HEK293 (cell line): ENCODE measurements at regions not wholly inside any gene's neighbourhood (a gene's known extent, or its start where the extent isn't known, plus 50 kb on each side); places are given as distances from the start of the nearest gene placed in this dataset.

ENCODE experiments used
- CTCF ChIA-PET: fragments of 350-600 bp; formaldehyde crosslinking; extraction: SDS; loops from one replicate; lab custom pipeline; 2021; ENCODE audit warnings: antibody characterized with exemption; lab: Yijun Ruan, JAX
- POLR2A ChIA-PET: fragments of 300-600 bp; formaldehyde crosslinking; extraction: SDS; loops from one replicate; lab custom pipeline; 2020; ENCODE audit warnings: antibody characterized with exemption, inconsistent platforms; lab: Yijun Ruan, JAX
- H3K27ac ChIP-seq: fragments of 200-500 bp; sonication (Bioruptor generic); 2 replicates; pipeline ENCODE4 v1.5.1; 2014; ENCODE audit warnings: low read depth, low read length, control low read depth, inconsistent platforms; ENCODE audit errors: extremely low read depth
- H3K36me3 ChIP-seq, 2 experiments: fragments of 200-500 bp in 1 of 2; sonication (Bioruptor generic) in 1 of 2; 1 replicate in 1 of 2; 2 replicates in 1 of 2; pipeline ENCODE4 v1.5.1; 2014 to 2017; ENCODE audit warnings: inconsistent platforms in 2 of 2, low read length in 2 of 2; ENCODE audit not compliant: control insufficient read depth in 2 of 2, insufficient read depth in 1 of 2
- H3K4me1 ChIP-seq: fragments of 200-500 bp; sonication (Bioruptor generic); 2 replicates; pipeline ENCODE4 v1.5.1; 2014; ENCODE audit warnings: mild to moderate bottlenecking, low read length, inconsistent platforms; ENCODE audit not compliant: control insufficient read depth, insufficient read depth
- H3K4me3 ChIP-seq: 2 replicates; pipeline ENCODE4 v1.5.1; 2011; ENCODE audit warnings: low read depth, mild to moderate bottlenecking, control low read depth, low read length, moderate library complexity
- H3K9me3 ChIP-seq: fragments of 200-500 bp; sonication (Bioruptor generic); 2 replicates; pipeline ENCODE4 v1.5.1; 2014; ENCODE audit warnings: low read depth, low read length, inconsistent platforms; ENCODE audit not compliant: control insufficient read depth, insufficient read depth
- GFI1B ChIP-seq: fragments of 450-650 bp; formaldehyde crosslinking; IDR thresholded peaks from 2 replicates; pipeline ENCODE4 v1.5.1; 2016; ENCODE audit warnings: missing biosample characterization, missing genetic modification characterization
- MEIS1 ChIP-seq: sonication (generic); formaldehyde crosslinking; IDR thresholded peaks from 2 replicates; pipeline ENCODE4 v1.8.1; 2022; ENCODE audit warnings: missing genetic modification reagents, mild to moderate bottlenecking, borderline replicate concordance
- MYNN ChIP-seq: fragments of 450-650 bp; formaldehyde crosslinking; IDR thresholded peaks from 2 replicates; pipeline ENCODE4 v1.5.1; 2016; ENCODE audit warnings: missing biosample characterization, missing genetic modification characterization, borderline replicate concordance
- SP7 ChIP-seq: fragments of 450-650 bp; formaldehyde crosslinking; IDR thresholded peaks from 2 replicates; pipeline ENCODE4 v1.5.1; 2016; ENCODE audit warnings: missing biosample characterization, missing genetic modification characterization
- WT1 ChIP-seq: fragments of 450-650 bp; formaldehyde crosslinking; IDR thresholded peaks from 2 replicates; pipeline ENCODE4 v1.5.1; 2016; ENCODE audit warnings: missing biosample characterization, missing genetic modification characterization
- YY2 ChIP-seq: fragments of 450-650 bp; formaldehyde crosslinking; IDR thresholded peaks from 2 replicates; pipeline ENCODE4 v1.5.1; 2016; ENCODE audit warnings: missing biosample characterization, missing genetic modification characterization
- ZBTB48 ChIP-seq: fragments of 450-650 bp; formaldehyde crosslinking; IDR thresholded peaks from 2 replicates; pipeline ENCODE4 v1.5.1; 2016; ENCODE audit warnings: missing biosample characterization, missing genetic modification characterization
- ZIC2 ChIP-seq: fragments of 450-650 bp; formaldehyde crosslinking; IDR thresholded peaks from 2 replicates; pipeline ENCODE4 v1.5.1; 2016; ENCODE audit warnings: missing biosample characterization, missing genetic modification characterization
- ZNF266 ChIP-seq: fragments of 450-650 bp; formaldehyde crosslinking; IDR thresholded peaks from 2 replicates; pipeline ENCODE4 v1.5.1; 2016; ENCODE audit warnings: missing biosample characterization, missing genetic modification characterization, low read depth
- ZNF529 ChIP-seq: fragments of 450-650 bp; formaldehyde crosslinking; IDR thresholded peaks from 2 replicates; pipeline ENCODE4 v1.5.1; 2017; ENCODE audit warnings: missing genetic modification characterization, missing biosample characterization; ENCODE audit not compliant: insufficient replicate concordance
- ZNF555 ChIP-seq: fragments of 450-650 bp; formaldehyde crosslinking; conservative IDR thresholded peaks from 2 replicates; pipeline ENCODE4 v1.5.1; 2017; ENCODE audit warnings: missing biosample characterization, mild to moderate bottlenecking, missing genetic modification characterization, inconsistent platforms
- ZNF560 ChIP-seq: fragments of 450-650 bp; formaldehyde crosslinking; IDR thresholded peaks from 2 replicates; pipeline ENCODE4 v1.5.1; 2017; ENCODE audit warnings: missing biosample characterization, missing genetic modification characterization, borderline replicate concordance
- ZNF624 ChIP-seq: fragments of 450-650 bp; formaldehyde crosslinking; IDR thresholded peaks from 2 replicates; pipeline ENCODE4 v1.5.1; 2017; ENCODE audit warnings: missing biosample characterization, missing genetic modification characterization
- ZNF660 ChIP-seq: fragments of 450-650 bp; IDR thresholded peaks from 2 replicates; pipeline ENCODE4 v1.5.1; 2018; ENCODE audit warnings: missing biosample characterization, mild to moderate bottlenecking, missing genetic modification characterization
- ZNF707 ChIP-seq: fragments of 450-650 bp; formaldehyde crosslinking; IDR thresholded peaks from 2 replicates; pipeline ENCODE4 v1.5.1; 2016; ENCODE audit warnings: missing biosample characterization, missing genetic modification characterization
- ZNF76 ChIP-seq: fragments of 450-650 bp; formaldehyde crosslinking; IDR thresholded peaks from 2 replicates; pipeline ENCODE4; 2016; ENCODE audit warnings: low read depth, missing biosample characterization, missing genetic modification characterization, borderline replicate concordance
- ZNF785 ChIP-seq: fragments of 450-650 bp; formaldehyde crosslinking; IDR thresholded peaks from 2 replicates; pipeline ENCODE4 v1.5.1; 2016; ENCODE audit warnings: missing biosample characterization, missing genetic modification characterization
- ZNF791 ChIP-seq: fragments of 450-650 bp; formaldehyde crosslinking; IDR thresholded peaks from 2 replicates; pipeline ENCODE4 v1.5.1; 2016; ENCODE audit warnings: missing biosample characterization, missing genetic modification characterization
- TF ChIP-seq, protein P1 (sequence below): fragments of 450-650 bp; formaldehyde crosslinking; IDR thresholded peaks from 2 replicates; pipeline ENCODE4 v1.5.1; 2016; ENCODE audit warnings: missing biosample characterization, missing genetic modification characterization
- TF ChIP-seq, protein P2 (sequence below): fragments of 450-650 bp; formaldehyde crosslinking; IDR thresholded peaks from 2 replicates; pipeline ENCODE4 v1.5.1; 2016; ENCODE audit warnings: missing biosample characterization, missing genetic modification characterization
- TF ChIP-seq, protein P3 (sequence below): fragments of 450-650 bp; formaldehyde crosslinking; IDR thresholded peaks from 2 replicates; pipeline ENCODE4 v1.5.0; 2017; ENCODE audit warnings: missing biosample characterization, missing genetic modification characterization, borderline replicate concordance
- TF ChIP-seq, protein P4 (sequence below): fragments of 450-650 bp; formaldehyde crosslinking; IDR thresholded peaks from 2 replicates; pipeline ENCODE4 v1.5.1; 2017; ENCODE audit warnings: missing biosample characterization, missing genetic modification characterization
- TF ChIP-seq, protein P5 (sequence below): fragments of 450-650 bp; formaldehyde crosslinking; IDR thresholded peaks from 2 replicates; pipeline ENCODE4 v1.5.1; 2016; ENCODE audit warnings: missing biosample characterization, missing genetic modification characterization
- TF ChIP-seq, protein P6 (sequence below): fragments of 450-650 bp; formaldehyde crosslinking; IDR thresholded peaks from 2 replicates; pipeline ENCODE4 v1.5.1; 2016; ENCODE audit warnings: missing biosample characterization, missing genetic modification characterization

DNA sequence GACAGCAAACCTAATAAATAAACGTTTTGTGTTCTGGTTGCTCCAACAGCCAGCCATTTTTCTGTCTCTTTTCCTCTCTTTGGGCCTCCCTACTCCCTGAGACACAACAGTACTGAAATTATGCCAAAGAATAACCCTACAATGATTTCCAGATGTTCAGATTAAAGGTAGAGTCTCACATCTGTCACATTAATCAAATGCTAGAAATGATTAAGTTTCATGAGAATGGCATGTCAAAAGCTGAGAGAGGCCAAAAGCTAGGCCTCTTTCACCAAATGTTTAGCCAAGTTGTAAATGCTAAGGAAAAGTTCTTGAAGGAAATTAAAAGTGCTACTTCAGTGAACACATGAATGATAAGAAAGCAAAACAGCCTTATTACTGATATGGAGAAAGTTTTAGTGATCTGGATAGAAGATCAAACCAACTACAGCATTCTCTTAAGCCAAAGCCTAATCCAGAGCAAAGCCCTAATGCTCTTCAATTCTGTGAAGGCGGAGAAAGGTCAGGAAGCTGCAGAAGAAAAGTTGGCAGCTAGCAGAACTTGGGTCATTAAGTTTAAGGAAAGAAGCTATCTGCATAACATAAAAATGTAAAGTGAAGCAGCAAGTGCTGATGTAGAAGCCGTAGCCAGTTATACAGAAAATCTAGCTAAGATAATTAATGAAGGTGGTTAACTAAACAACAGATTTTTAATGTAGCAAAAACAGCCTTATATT lies 182.1 kb upstream of the NUDT6 start:
- TF ChIP-seq ZNF560 (tag by site-specific recombination) = no peak
- TF ChIP-seq ZNF791 (tag by site-specific recombination) = no peak
- TF ChIP-seq, protein P1, sequence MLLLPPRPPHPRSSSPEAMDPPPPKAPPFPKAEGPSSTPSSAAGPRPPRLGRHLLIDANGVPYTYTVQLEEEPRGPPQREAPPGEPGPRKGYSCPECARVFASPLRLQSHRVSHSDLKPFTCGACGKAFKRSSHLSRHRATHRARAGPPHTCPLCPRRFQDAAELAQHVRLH = no peak
- no peak for TF ChIP-seq ZBTB48
- TF ChIP-seq ZNF624 (tag by site-specific recombination) = no peak
- TF ChIP-seq, protein P2, sequence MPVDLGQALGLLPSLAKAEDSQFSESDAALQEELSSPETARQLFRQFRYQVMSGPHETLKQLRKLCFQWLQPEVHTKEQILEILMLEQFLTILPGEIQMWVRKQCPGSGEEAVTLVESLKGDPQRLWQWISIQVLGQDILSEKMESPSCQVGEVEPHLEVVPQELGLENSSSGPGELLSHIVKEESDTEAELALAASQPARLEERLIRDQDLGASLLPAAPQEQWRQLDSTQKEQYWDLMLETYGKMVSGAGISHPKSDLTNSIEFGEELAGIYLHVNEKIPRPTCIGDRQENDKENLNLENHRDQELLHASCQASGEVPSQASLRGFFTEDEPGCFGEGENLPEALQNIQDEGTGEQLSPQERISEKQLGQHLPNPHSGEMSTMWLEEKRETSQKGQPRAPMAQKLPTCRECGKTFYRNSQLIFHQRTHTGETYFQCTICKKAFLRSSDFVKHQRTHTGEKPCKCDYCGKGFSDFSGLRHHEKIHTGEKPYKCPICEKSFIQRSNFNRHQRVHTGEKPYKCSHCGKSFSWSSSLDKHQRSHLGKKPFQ = no peak
- no peak for TF ChIP-seq ZNF707
- TF ChIP-seq, protein P3, sequence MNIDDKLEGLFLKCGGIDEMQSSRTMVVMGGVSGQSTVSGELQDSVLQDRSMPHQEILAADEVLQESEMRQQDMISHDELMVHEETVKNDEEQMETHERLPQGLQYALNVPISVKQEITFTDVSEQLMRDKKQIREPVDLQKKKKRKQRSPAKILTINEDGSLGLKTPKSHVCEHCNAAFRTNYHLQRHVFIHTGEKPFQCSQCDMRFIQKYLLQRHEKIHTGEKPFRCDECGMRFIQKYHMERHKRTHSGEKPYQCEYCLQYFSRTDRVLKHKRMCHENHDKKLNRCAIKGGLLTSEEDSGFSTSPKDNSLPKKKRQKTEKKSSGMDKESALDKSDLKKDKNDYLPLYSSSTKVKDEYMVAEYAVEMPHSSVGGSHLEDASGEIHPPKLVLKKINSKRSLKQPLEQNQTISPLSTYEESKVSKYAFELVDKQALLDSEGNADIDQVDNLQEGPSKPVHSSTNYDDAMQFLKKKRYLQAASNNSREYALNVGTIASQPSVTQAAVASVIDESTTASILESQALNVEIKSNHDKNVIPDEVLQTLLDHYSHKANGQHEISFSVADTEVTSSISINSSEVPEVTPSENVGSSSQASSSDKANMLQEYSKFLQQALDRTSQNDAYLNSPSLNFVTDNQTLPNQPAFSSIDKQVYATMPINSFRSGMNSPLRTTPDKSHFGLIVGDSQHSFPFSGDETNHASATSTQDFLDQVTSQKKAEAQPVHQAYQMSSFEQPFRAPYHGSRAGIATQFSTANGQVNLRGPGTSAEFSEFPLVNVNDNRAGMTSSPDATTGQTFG (tag by site-specific recombination) = no peak
- TF ChIP-seq SP7 = no peak
- no peak for TF ChIP-seq ZNF660 (tag by site-specific recombination)
- TF ChIP-seq ZIC2 (tag by site-specific recombination) = no peak
- TF ChIP-seq ZNF266 (tag by site-specific recombination) = no peak
- no peak for TF ChIP-seq ZNF555 (tag by site-specific recombination)
- TF ChIP-seq ZNF785 = no peak
- CTCF ChIA-PET = interaction anchor here (0.6 kb wide), 1 partner anchor 256 kb away, joined by 3 read pairs; no protein-coding TSS in a partner anchor
- Histone ChIP-seq H3K9me3 (no peaks in the 10 kb centered on the region), H3K4me3 (no peak overlapping the region), H3K27ac (no peak overlapping the region), H3K36me3 (peaks cover 0 to 5% of the 10 kb centered on the region in 2 experiments; a peak in 1 of 3 replicates), H3K4me1 (no peaks in the 10 kb centered on the region)
- POLR2A ChIA-PET = interaction anchor here (0.6 kb wide), 1 partner anchor 217 kb away, joined by 3 read pairs; no protein-coding TSS in a partner anchor

DNA sequence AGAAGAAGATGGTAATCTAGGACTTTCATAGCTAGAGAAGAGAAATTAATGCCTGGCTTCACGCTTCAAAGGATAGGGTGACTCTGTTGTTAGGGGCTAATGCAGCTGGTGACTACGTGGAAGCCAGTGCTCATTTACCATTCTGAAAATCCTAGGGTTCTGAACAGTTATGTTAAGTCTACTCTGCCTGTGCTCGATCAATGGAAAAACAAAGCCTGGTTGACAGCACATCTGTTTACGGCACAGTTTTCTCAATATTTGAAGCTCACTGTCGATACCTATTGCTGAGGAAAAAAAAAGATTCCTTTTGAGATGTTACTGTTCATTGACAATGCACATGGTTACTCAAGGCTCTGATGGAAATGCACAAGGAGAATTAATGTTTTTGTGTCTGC lies 182.6 kb upstream of the NUDT6 start:
- peaks cover 0 to 5% of the 10 kb centered on the region in 2 experiments; a peak in 1 of 3 replicates for H3K36me3 ChIP-seq
- H3K9me3 ChIP-seq = no peaks in the 10 kb centered on the region
- H3K4me1 ChIP-seq = no peaks in the 10 kb centered on the region
- CTCF ChIA-PET = interaction anchor here (0.6 kb wide), 1 partner anchor 256 kb away, joined by 3 read pairs; no protein-coding TSS in a partner anchor
- POLR2A ChIA-PET = interaction anchor here (0.6 kb wide), 1 partner anchor 216 kb away, joined by 3 read pairs; no protein-coding TSS in a partner anchor
- H3K27ac ChIP-seq = no peak overlapping the region
- no peak overlapping the region for H3K4me3 ChIP-seq
- TF ChIP-seq MYNN (tag by site-specific recombination) (no peak), MEIS1 (CRISPR knock-in tag) (no peak), ZNF76 (tag by site-specific recombination) (no peak), ZNF529 (no peak), WT1 (tag by site-specific recombination) (no peak), YY2 (tag by site-specific recombination) (no peak), GFI1B (tag by site-specific recombination) (no peak)
- TF ChIP-seq, protein P4, sequence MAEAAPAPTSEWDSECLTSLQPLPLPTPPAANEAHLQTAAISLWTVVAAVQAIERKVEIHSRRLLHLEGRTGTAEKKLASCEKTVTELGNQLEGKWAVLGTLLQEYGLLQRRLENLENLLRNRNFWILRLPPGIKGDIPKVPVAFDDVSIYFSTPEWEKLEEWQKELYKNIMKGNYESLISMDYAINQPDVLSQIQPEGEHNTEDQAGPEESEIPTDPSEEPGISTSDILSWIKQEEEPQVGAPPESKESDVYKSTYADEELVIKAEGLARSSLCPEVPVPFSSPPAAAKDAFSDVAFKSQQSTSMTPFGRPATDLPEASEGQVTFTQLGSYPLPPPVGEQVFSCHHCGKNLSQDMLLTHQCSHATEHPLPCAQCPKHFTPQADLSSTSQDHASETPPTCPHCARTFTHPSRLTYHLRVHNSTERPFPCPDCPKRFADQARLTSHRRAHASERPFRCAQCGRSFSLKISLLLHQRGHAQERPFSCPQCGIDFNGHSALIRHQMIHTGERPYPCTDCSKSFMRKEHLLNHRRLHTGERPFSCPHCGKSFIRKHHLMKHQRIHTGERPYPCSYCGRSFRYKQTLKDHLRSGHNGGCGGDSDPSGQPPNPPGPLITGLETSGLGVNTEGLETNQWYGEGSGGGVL (tag by site-specific recombination) = no peak
- TF ChIP-seq, protein P5, sequence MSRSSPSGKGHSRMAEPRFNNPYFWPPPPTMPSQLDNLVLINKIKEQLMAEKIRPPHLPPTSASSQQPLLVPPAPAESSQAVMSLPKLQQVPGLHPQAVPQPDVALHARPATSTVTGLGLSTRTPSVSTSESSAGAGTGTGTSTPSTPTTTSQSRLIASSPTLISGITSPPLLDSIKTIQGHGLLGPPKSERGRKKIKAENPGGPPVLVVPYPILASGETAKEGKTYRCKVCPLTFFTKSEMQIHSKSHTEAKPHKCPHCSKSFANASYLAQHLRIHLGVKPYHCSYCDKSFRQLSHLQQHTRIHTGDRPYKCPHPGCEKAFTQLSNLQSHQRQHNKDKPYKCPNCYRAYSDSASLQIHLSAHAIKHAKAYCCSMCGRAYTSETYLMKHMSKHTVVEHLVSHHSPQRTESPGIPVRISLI (tag by site-specific recombination) = no peak
- TF ChIP-seq, protein P6, sequence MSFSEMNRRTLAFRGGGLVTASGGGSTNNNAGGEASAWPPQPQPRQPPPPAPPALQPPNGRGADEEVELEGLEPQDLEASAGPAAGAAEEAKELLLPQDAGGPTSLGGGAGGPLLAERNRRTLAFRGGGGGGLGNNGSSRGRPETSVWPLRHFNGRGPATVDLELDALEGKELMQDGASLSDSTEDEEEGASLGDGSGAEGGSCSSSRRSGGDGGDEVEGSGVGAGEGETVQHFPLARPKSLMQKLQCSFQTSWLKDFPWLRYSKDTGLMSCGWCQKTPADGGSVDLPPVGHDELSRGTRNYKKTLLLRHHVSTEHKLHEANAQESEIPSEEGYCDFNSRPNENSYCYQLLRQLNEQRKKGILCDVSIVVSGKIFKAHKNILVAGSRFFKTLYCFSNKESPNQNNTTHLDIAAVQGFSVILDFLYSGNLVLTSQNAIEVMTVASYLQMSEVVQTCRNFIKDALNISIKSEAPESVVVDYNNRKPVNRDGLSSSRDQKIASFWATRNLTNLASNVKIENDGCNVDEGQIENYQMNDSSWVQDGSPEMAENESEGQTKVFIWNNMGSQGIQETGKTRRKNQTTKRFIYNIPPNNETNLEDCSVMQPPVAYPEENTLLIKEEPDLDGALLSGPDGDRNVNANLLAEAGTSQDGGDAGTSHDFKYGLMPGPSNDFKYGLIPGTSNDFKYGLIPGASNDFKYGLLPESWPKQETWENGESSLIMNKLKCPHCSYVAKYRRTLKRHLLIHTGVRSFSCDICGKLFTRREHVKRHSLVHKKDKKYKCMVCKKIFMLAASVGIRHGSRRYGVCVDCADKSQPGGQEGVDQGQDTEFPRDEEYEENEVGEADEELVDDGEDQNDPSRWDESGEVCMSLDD (tag by site-specific recombination) = no peak
